H1 (cell line): ENCODE measurements at regions not wholly inside any gene's neighbourhood (a gene's known extent, or its start where the extent isn't known, plus 50 kb on each side); places are given as distances from the start of the nearest gene placed in this dataset.

Source experiments
- POLR2A ChIP-seq, 2 experiments: IDR thresholded peaks; 1 replicate in 1 of 2; 2 replicates in 1 of 2; pipeline ENCODE4 v1.6.1; 2011; ENCODE audit warnings: low read depth in 2 of 2, low read length in 2 of 2, mild to moderate bottlenecking in 2 of 2; ENCODE audit errors: control extremely low read depth in 1 of 2
- POU5F1 ChIP-seq: IDR thresholded peaks from 2 replicates; pipeline ENCODE4 v1.6.1; 2011; ENCODE audit warnings: low read depth, mild to moderate bottlenecking, low read length, moderate library complexity

DNA sequence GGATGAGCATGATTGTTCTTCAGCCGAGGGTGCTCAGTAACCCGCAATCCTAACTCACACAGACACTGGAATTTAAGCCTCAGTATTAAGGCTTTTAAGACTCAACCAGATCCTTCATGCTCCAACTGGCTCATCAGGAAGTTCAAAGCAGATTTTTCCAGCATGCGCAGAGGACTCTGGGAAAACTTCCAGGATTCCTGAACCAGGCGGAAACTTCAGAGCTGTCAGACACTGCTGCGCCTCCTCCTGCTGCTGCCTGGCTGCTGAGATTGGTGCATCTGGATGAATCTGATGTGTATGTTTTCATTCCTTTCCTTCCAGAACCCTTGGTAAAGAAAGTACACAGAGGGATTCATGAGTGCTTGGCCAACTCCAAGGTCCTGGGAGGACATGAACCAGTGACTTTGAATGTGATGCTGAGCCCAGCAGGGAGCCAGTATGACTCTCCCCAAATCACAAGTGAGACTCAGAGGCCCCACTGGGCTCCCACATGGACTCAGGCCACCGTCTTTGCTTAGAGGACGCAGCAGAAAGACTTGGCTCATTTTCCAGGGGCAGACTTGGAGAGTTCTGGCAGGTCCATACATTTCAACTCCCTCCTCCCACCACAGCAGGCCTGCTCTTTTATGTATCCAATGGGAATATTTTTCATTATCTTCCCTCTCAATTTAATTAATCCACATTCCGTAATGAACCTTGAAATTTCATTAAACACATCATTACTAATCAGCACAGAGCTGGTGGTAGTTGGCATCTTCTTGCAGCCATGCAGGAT, 143.5 kb upstream of the HDAC4 start (continued):
- no peak for TF ChIP-seq POU5F1
- no peak for TF ChIP-seq POLR2A (IDR thresholded peaks at IDR 0.05; ENCODE audit: control extremely low read depth in 1 of 2, low read depth in 2 of 2, low read length in 2 of 2)
